HG03442 (cell line): ENCODE measurements at regions not wholly inside any gene's neighbourhood (a gene's known extent, or its start where the extent isn't known, plus 50 kb on each side); places are given as distances from the start of the nearest gene placed in this dataset.

Experiments used
- ATAC-seq: cut with Tn5 transposase; IDR thresholded peaks from one replicate; pipeline ENCODE4 v1.9.1; 2021; ENCODE audit warnings: mild to moderate bottlenecking, moderate library complexity; ENCODE audit not compliant: unreplicated experiment

GRCh38 chr6:168228676-168229367 is 90.8 kb downstream of the DACT2 start:
- no peak for ATAC-seq

- ATAC-seq: no peak
These were observed 91.7 kb downstream of the DACT2 start for GRCh38 chr6:168227840-168228239.

GRCh38 chr6:168226902-168227318 is 92.7 kb downstream of the DACT2 start:
- ATAC-seq: no peak

GRCh38 chr6:168226061-168226752 is 93.4 kb downstream of the DACT2 start:
- no peak for ATAC-seq

GRCh38 chr6:168225471-168225911 is 94.1 kb downstream of the DACT2 start:
- ATAC-seq: no peak

- no peak for ATAC-seq
These were observed 95.8 kb downstream of the DACT2 start for GRCh38 chr6:168223755-168224154.

- no peak for ATAC-seq
These were observed 96.4 kb downstream of the DACT2 start for GRCh38 chr6:168223150-168223549.

- no peak for ATAC-seq
These were observed 97.2 kb downstream of the DACT2 start for GRCh38 chr6:168222115-168223043.

- no peak for ATAC-seq
These were observed 98.0 kb downstream of the DACT2 start for GRCh38 chr6:168221497-168222079.

GRCh38 chr6:168221000-168221399 is 98.6 kb downstream of the DACT2 start:
- no peak for ATAC-seq

GRCh38 chr6:168219804-168220203 is 99.8 kb downstream of the DACT2 start:
- no peak for ATAC-seq

- no peak for ATAC-seq
These were observed 100.6 kb downstream of the DACT2 start for GRCh38 chr6:168218785-168219566.

GRCh38 chr6:168217880-168218537 is 101.6 kb downstream of the DACT2 start:
- ATAC-seq: no peak

GRCh38 chr6:168217216-168217879 is 102.2 kb downstream of the DACT2 start:
- no peak for ATAC-seq

GRCh38 chr6:168216751-168217191 is 102.8 kb downstream of the DACT2 start:
- ATAC-seq: no peak

GRCh38 chr6:168216117-168216516 is 103.5 kb downstream of the DACT2 start:
- ATAC-seq: no peak

GRCh38 chr6:168215121-168215808 is 104.3 kb downstream of the DACT2 start:
- ATAC-seq: no peak

GRCh38 chr6:168214586-168215104 is 104.9 kb downstream of the DACT2 start:
- no peak for ATAC-seq
